ENCODE measurements at regions not wholly inside any gene's neighbourhood (a gene's known extent, or its start where the extent isn't known, plus 50 kb on each side); places are given as distances from the start of the nearest gene placed in this dataset.

DNA sequence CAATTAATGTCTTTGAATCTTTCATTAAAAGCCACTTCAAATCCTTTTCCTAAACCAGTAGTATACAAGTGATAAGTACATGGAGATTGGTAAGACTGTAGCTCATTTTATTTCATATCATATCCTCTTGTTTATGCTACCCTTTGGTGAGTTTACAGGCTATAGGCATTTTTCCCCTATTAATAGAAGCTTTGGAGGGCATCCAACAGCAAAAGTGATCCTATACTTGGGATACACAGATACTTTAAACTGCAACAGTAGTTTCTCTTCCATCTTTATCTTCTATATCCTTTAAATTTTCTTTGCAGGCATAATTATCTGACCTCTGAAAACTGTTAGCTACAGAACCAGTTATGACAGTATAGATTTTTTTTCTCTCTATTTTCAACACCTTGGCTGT, 114.5 kb upstream of the SPON1 start:
- TF ChIP-seq, protein P1, sequence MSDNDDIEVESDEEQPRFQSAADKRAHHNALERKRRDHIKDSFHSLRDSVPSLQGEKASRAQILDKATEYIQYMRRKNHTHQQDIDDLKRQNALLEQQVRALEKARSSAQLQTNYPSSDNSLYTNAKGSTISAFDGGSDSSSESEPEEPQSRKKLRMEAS (IDR thresholded peaks at IDR 0.05), result no peak
- TF ChIP-seq TAF1 (IDR thresholded peaks at IDR 0.05; ENCODE audit: low read depth) (no peak), TCF12 (IDR thresholded peaks at IDR 0.05; ENCODE audit: low read depth) (no peak), RAD21 (IDR thresholded peaks at IDR 0.05; ENCODE audit: low read depth) (no peak)
- TF ChIP-seq, protein P2, sequence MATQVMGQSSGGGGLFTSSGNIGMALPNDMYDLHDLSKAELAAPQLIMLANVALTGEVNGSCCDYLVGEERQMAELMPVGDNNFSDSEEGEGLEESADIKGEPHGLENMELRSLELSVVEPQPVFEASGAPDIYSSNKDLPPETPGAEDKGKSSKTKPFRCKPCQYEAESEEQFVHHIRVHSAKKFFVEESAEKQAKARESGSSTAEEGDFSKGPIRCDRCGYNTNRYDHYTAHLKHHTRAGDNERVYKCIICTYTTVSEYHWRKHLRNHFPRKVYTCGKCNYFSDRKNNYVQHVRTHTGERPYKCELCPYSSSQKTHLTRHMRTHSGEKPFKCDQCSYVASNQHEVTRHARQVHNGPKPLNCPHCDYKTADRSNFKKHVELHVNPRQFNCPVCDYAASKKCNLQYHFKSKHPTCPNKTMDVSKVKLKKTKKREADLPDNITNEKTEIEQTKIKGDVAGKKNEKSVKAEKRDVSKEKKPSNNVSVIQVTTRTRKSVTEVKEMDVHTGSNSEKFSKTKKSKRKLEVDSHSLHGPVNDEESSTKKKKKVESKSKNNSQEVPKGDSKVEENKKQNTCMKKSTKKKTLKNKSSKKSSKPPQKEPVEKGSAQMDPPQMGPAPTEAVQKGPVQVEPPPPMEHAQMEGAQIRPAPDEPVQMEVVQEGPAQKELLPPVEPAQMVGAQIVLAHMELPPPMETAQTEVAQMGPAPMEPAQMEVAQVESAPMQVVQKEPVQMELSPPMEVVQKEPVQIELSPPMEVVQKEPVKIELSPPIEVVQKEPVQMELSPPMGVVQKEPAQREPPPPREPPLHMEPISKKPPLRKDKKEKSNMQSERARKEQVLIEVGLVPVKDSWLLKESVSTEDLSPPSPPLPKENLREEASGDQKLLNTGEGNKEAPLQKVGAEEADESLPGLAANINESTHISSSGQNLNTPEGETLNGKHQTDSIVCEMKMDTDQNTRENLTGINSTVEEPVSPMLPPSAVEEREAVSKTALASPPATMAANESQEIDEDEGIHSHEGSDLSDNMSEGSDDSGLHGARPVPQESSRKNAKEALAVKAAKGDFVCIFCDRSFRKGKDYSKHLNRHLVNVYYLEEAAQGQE (IDR thresholded peaks at IDR 0.05; ENCODE audit: low read depth), result no peak
- TF ChIP-seq, protein P3, sequence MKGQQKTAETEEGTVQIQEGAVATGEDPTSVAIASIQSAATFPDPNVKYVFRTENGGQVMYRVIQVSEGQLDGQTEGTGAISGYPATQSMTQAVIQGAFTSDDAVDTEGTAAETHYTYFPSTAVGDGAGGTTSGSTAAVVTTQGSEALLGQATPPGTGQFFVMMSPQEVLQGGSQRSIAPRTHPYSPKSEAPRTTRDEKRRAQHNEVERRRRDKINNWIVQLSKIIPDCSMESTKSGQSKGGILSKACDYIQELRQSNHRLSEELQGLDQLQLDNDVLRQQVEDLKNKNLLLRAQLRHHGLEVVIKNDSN (IDR thresholded peaks at IDR 0.05), result no peak
